PC-3 (cell line): ENCODE measurements at regions not wholly inside any gene's neighbourhood (a gene's known extent, or its start where the extent isn't known, plus 50 kb on each side); places are given as distances from the start of the nearest gene placed in this dataset.

Source experiments
- ATAC-seq: fragments of 200-7000 bp; cut with Tn5 transposase; 2 replicates; pipeline ENCODE4 v1.9.1; 2020; ENCODE audit warnings: mild to moderate bottlenecking, moderate library complexity
- BruUV-seq: library from RNA; stranded (reverse); fragments of 400-500 nt; replicated peaks from 2 replicates; lab custom pipeline; 2021; lab: Mats Ljungman, UMichigan
- CTCF ChIA-PET: fragments of 300-600 bp; sonication (Branson Sonifier 250); formaldehyde crosslinking; loops from one replicate; lab custom pipeline; 2022; ENCODE audit warnings: antibody characterized with exemption; lab: Charles Lee
- POLR2A ChIA-PET: fragments of 300-600 bp; sonication (Branson Sonifier 250); formaldehyde crosslinking; loops from one replicate; lab custom pipeline; 2022; ENCODE audit warnings: antibody characterized with exemption; ENCODE audit not compliant: unreplicated experiment; lab: Charles Lee
- DNase-seq: peaks from one replicate; pipeline ENCODE4 v3.0.0-alpha.2; 2015
- H2AFZ ChIP-seq: fragments of 300-600 bp; sonication (generic); 2 replicates; pipeline ENCODE4 v1.6.0; 2016; ENCODE audit warnings: antibody characterized with exemption, low read length
- H3F3A ChIP-seq: fragments of 300-600 bp; sonication (generic); one replicate; pipeline ENCODE4 v1.6.0; 2017; ENCODE audit warnings: antibody characterized with exemption, low read length, control low read depth, mild to moderate bottlenecking; ENCODE audit not compliant: unreplicated experiment
- H3K27ac ChIP-seq: fragments of 300-600 bp; sonication (generic); 2 replicates; pipeline ENCODE4 v1.5.1; 2016; ENCODE audit warnings: mild to moderate bottlenecking, low read length
- H3K27me3 ChIP-seq: fragments of 300-600 bp; sonication (generic); 2 replicates; pipeline ENCODE4 v1.6.1; 2016; ENCODE audit warnings: low read length, mixed read lengths
- H3K36me3 ChIP-seq: fragments of 300-600 bp; sonication (generic); 2 replicates; pipeline ENCODE4 v1.6.1; 2016; ENCODE audit warnings: low read depth, mixed run types, low read length, mixed read lengths
- H3K4me1 ChIP-seq: fragments of 300-600 bp; sonication (generic); 2 replicates; pipeline ENCODE4 v1.5.1; 2016; ENCODE audit warnings: low read length; ENCODE audit not compliant: insufficient read depth
- H3K4me2 ChIP-seq: fragments of 300-600 bp; sonication (generic); 2 replicates; pipeline ENCODE4 v1.6.0; 2016; ENCODE audit warnings: low read length
- H3K4me3 ChIP-seq: fragments of 300-600 bp; sonication (generic); 2 replicates; pipeline ENCODE4 v1.5.1; 2016; ENCODE audit warnings: mild to moderate bottlenecking, low read length, mixed read lengths
- H3K79me2 ChIP-seq: fragments of 300-600 bp; sonication (generic); 2 replicates; pipeline ENCODE4 v1.6.1; 2017; ENCODE audit warnings: low read length, mixed read lengths
- H3K9ac ChIP-seq: fragments of 300-600 bp; sonication (generic); 2 replicates; pipeline ENCODE4 v1.6.0; 2016; ENCODE audit warnings: mild to moderate bottlenecking, low read length
- H3K9me2 ChIP-seq: fragments of 300-600 bp; sonication (generic); replicated peaks from 2 replicates; pipeline ENCODE4 v1.6.1; 2016; ENCODE audit warnings: mixed run types, low read length, mixed read lengths
- H3K9me3 ChIP-seq: fragments of 300-600 bp; sonication (generic); 2 replicates; pipeline ENCODE4 v1.6.1; 2016; ENCODE audit warnings: low read length, mixed read lengths
- H4K20me1 ChIP-seq: fragments of 300-600 bp; sonication (generic); 2 replicates; pipeline ENCODE4 v1.6.1; 2016; ENCODE audit warnings: low read length, mixed read lengths
- EZH2 ChIP-seq: fragments of 300-600 bp; sonication (generic); IDR thresholded peaks from one replicate; pipeline ENCODE4 v1.6.1; 2017; ENCODE audit warnings: antibody characterized with exemption, mild to moderate bottlenecking, low read length; ENCODE audit not compliant: unreplicated experiment
- EZH2phosphoT487 ChIP-seq: fragments of 300-600 bp; sonication (generic); IDR thresholded peaks from 2 replicates; pipeline ENCODE4 v1.6.1; 2018; ENCODE audit warnings: mild to moderate bottlenecking, antibody characterized with exemption, low read length, borderline replicate concordance
- intact Hi-C: fragments of 100-400 bp; cut with micrococcal nuclease; formaldehyde crosslinking; loops from 2 replicates; pipeline ENCODE4 v1.9.0; 2023
- TF ChIP-seq, protein P1 (sequence below): fragments of 300-600 bp; sonication (generic); conservative IDR thresholded peaks from 2 replicates; pipeline ENCODE4 v1.5.1; 2017; ENCODE audit warnings: antibody characterized with exemption, low read depth, mild to moderate bottlenecking, low read length

GRCh38 chr5:27257696-27258095 lies 219.3 kb upstream of the CDH9 start:
- H3K4me2 ChIP-seq = no peak overlapping the region
- no peak overlapping the region for H3K9ac ChIP-seq
- ATAC-seq (no peak), DNase-seq (no peak)
- H3K4me1 ChIP-seq = no peaks in the 10 kb centered on the region
- TF ChIP-seq, protein P1, sequence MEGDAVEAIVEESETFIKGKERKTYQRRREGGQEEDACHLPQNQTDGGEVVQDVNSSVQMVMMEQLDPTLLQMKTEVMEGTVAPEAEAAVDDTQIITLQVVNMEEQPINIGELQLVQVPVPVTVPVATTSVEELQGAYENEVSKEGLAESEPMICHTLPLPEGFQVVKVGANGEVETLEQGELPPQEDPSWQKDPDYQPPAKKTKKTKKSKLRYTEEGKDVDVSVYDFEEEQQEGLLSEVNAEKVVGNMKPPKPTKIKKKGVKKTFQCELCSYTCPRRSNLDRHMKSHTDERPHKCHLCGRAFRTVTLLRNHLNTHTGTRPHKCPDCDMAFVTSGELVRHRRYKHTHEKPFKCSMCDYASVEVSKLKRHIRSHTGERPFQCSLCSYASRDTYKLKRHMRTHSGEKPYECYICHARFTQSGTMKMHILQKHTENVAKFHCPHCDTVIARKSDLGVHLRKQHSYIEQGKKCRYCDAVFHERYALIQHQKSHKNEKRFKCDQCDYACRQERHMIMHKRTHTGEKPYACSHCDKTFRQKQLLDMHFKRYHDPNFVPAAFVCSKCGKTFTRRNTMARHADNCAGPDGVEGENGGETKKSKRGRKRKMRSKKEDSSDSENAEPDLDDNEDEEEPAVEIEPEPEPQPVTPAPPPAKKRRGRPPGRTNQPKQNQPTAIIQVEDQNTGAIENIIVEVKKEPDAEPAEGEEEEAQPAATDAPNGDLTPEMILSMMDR = no peak
- no peak for TF ChIP-seq EZH2phosphoT487
- TF ChIP-seq EZH2 = no peak
- ChIA-PET POLR2A (no interaction called here), CTCF (no interaction called here)
- no peaks in the 10 kb centered on the region for H3K79me2 ChIP-seq
- H3F3A ChIP-seq = no peaks in the 10 kb centered on the region
- no peak overlapping the region for H2AFZ ChIP-seq
- intact Hi-C loops = no loop called here
- no peaks in the 10 kb centered on the region for H3K27me3 ChIP-seq
- H4K20me1 ChIP-seq = no peaks in the 10 kb centered on the region
- no peak overlapping the region for H3K27ac ChIP-seq
- no peak overlapping the region for H3K4me3 ChIP-seq
- no peaks in the 10 kb centered on the region for H3K9me3 ChIP-seq
- BruUV-seq = no TSS peak
- no peaks in the 10 kb centered on the region for H3K36me3 ChIP-seq
- H3K9me2 ChIP-seq = no peaks in the 10 kb centered on the region

DNA sequence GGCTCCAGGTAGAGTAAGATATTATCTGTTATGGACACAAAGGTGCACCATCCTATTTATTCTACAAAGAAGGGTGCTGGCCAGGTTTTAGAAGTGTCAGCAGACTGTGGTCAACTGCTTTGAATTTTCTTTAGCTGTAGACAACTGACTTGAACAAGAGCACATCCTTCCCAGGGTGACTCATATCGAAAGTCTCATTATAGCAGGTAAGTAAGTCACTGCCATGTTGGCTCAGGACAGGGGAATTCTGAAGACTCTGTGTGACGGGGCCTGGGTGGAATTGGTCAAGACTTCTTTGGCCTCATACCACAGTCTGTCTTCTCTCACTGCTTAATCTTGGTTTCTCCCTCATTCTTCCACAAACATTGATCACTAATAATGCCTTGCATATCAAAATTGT lies 214.5 kb upstream of the CDH9 start:
- Histone ChIP-seq H4K20me1 (no peaks in the 10 kb centered on the region), H3K9me2 (no peaks in the 10 kb centered on the region), H3K79me2 (no peaks in the 10 kb centered on the region), H3K9ac (no peak overlapping the region), H3F3A (no peaks in the 10 kb centered on the region), H3K4me3 (no peak overlapping the region), H2AFZ (no peak overlapping the region), H3K27ac (no peak overlapping the region), H3K9me3 (no peaks in the 10 kb centered on the region), H3K27me3 (no peaks in the 10 kb centered on the region), H3K4me1 (no peaks in the 10 kb centered on the region), H3K36me3 (no peaks in the 10 kb centered on the region), H3K4me2 (no peak overlapping the region)
- ChIA-PET POLR2A (no interaction called here), CTCF (no interaction called here)
- DNase-seq = peak; percentile 8
- intact Hi-C loops = no loop called here
- TF ChIP-seq, protein P1 = no peak
- no peak for TF ChIP-seq EZH2
- TF ChIP-seq EZH2phosphoT487 = no peak
- no TSS peak for BruUV-seq
- no peak for ATAC-seq

DNA sequence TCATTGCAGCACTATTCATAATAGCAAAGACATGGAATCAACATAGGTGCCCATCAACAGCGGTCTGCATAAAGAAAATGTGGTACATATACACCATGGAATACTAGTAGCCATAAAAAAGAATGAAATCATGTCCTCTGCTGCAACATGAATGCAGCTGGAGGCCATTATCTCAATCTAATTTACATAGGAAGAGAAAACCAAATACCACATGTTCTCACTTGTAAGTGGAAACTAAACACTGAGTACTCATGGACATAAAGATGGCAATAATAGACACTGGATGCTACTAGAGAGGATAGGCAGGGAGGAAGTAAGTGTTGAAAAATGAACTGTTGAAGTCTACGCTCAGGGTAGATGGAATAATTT lies 203.9 kb upstream of the CDH9 start:
- DNase-seq (no peak), ATAC-seq (no peak)
- H3K9me3 ChIP-seq = no peaks in the 10 kb centered on the region
- ChIA-PET CTCF (no interaction called here), POLR2A (no interaction called here)
- H3F3A ChIP-seq = no peaks in the 10 kb centered on the region
- no peaks in the 10 kb centered on the region for H4K20me1 ChIP-seq
- intact Hi-C loops = no loop called here
- H3K9me2 ChIP-seq = no peaks in the 10 kb centered on the region; the same call in 1 of the 2 replicates
- H2AFZ ChIP-seq = no peak overlapping the region
- no peak overlapping the region for H3K9ac ChIP-seq
- no peaks in the 10 kb centered on the region for H3K27me3 ChIP-seq
- H3K4me2 ChIP-seq = peak overlapping the region; percentile 35
- H3K27ac ChIP-seq = peak overlapping the region; percentile 50
- peaks cover 17% of the 10 kb centered on the region for H3K4me1 ChIP-seq
- no peak overlapping the region for H3K4me3 ChIP-seq
- TF ChIP-seq, protein P1 = no peak
- TF ChIP-seq EZH2 (no peak), EZH2phosphoT487 (no peak)
- H3K36me3 ChIP-seq = no peaks in the 10 kb centered on the region
- BruUV-seq = no TSS peak
- H3K79me2 ChIP-seq = no peaks in the 10 kb centered on the region
